GM10248 (cell line): ENCODE measurements at regions not wholly inside any gene's neighbourhood (a gene's known extent, or its start where the extent isn't known, plus 50 kb on each side); places are given as distances from the start of the nearest gene placed in this dataset.

Experiments
- CTCF ChIA-PET: fragments of 300-600 bp; sonication (Branson Sonifier 250); formaldehyde crosslinking; extraction: SDS; loops from one replicate; lab custom pipeline; 2021; ENCODE audit warnings: antibody characterized with exemption; lab: Yijun Ruan, JAX
- POLR2A ChIA-PET: fragments of 350-650 bp; sonication (Branson Sonifier 250); formaldehyde crosslinking; extraction: SDS; loops from one replicate; lab custom pipeline; 2020; ENCODE audit warnings: antibody characterized with exemption; lab: Yijun Ruan, JAX
- DNase-seq: peaks from one replicate; pipeline ENCODE4 v3.0.0; 2012; ENCODE audit errors: extremely low spot score
- CTCF ChIP-seq: IDR thresholded peaks from 2 replicates; pipeline ENCODE4 v1.5.1; 2012; ENCODE audit warnings: mild to moderate bottlenecking, low read depth; ENCODE audit errors: extremely low read depth, missing control alignments, control extremely low read depth

GRCh38 chr16:63069047-63069446, 1032.8 kb upstream of the CDH8 start:
- ChIA-PET POLR2A (no interaction called here), CTCF (no interaction called here)
- no peak for DNase-seq
- TF ChIP-seq CTCF, result no peak

- CTCF ChIA-PET, result no interaction called here
- POLR2A ChIA-PET, result no interaction called here
- no peak for DNase-seq
- TF ChIP-seq CTCF, result no peak
These were observed 1030.9 kb upstream of the CDH8 start for GRCh38 chr16:63067141-63067540.

GRCh38 chr16:63066552-63066951, 1030.3 kb upstream of the CDH8 start:
- POLR2A ChIA-PET, result no interaction called here
- no peak for DNase-seq
- CTCF ChIA-PET, result no interaction called here
- TF ChIP-seq CTCF, result no peak

- DNase-seq, result no peak
- TF ChIP-seq CTCF, result no peak
- ChIA-PET POLR2A (no interaction called here), CTCF (no interaction called here)
These were observed 1025.1 kb upstream of the CDH8 start for GRCh38 chr16:63061319-63061718.

GRCh38 chr16:63059676-63060075, 1023.4 kb upstream of the CDH8 start:
- ChIA-PET CTCF (no interaction called here), POLR2A (no interaction called here)
- TF ChIP-seq CTCF, result no peak
- no peak for DNase-seq

GRCh38 chr16:63057341-63057740, 1021.1 kb upstream of the CDH8 start:
- CTCF ChIA-PET, result no interaction called here
- POLR2A ChIA-PET, result no interaction called here
- TF ChIP-seq CTCF, result no peak
- no peak for DNase-seq

GRCh38 chr16:63050391-63050790, 1014.2 kb upstream of the CDH8 start:
- no peak for TF ChIP-seq CTCF
- DNase-seq, result no peak
- ChIA-PET CTCF (interaction anchor here (0.9 kb wide), 1 partner anchor 11 kb away, joined by 4 read pairs; no protein-coding TSS in a partner anchor), POLR2A (no interaction called here)
